Adrenal gland (tissue), 5 donors: ENCODE measurements at regions not wholly inside any gene's neighbourhood (a gene's known extent, or its start where the extent isn't known, plus 50 kb on each side); places are given as distances from the start of the nearest gene placed in this dataset.

Experiments
- POLR2A ChIP-seq, 2 donors: fragments of 450-650 bp; IDR thresholded peaks; one replicate each; pipeline ENCODE4 v1.6.1; 2017; ENCODE audit warnings: antibody characterized with exemption in 2 of 2, mild to moderate bottlenecking in 2 of 2, moderate library complexity in 1 of 2
- TF ChIP-seq, protein P1 (sequence below), 6 experiments: fragments of 450-650 bp in 4 of 6; fragments of 200-600 bp in 2 of 6; sonication (generic) in 1 of 6; IDR thresholded peaks; 1 replicate in 5 of 6; 2 replicates in 1 of 6; pipeline versions ENCODE4 v1.5.1 to v1.8.0; 2016 to 2021; ENCODE audit warnings: antibody characterized with exemption in 6 of 6, mild to moderate bottlenecking in 2 of 6, moderate library complexity in 1 of 6
- donor health status: DM: no; HTN: no; CAD: no.

DNA sequence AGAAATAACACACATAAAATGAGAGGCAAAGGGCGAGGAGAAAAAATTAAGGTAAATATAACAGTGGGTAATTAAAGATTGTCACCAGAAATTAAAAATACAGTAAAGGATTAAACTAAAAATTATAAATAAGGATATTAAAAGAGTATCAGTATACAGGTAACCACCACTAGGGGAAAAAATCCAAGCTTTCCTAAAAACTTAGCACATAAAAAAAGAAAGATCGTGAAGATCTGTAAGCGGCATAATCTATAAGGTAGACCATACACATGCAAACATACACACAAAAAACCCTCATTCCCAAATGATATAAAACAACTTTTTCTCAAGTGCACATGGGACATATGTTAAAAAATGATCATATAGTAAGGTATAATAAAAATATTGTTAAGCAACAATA is 577.3 kb upstream of the NUDT12 start:
- TF ChIP-seq, protein P1, sequence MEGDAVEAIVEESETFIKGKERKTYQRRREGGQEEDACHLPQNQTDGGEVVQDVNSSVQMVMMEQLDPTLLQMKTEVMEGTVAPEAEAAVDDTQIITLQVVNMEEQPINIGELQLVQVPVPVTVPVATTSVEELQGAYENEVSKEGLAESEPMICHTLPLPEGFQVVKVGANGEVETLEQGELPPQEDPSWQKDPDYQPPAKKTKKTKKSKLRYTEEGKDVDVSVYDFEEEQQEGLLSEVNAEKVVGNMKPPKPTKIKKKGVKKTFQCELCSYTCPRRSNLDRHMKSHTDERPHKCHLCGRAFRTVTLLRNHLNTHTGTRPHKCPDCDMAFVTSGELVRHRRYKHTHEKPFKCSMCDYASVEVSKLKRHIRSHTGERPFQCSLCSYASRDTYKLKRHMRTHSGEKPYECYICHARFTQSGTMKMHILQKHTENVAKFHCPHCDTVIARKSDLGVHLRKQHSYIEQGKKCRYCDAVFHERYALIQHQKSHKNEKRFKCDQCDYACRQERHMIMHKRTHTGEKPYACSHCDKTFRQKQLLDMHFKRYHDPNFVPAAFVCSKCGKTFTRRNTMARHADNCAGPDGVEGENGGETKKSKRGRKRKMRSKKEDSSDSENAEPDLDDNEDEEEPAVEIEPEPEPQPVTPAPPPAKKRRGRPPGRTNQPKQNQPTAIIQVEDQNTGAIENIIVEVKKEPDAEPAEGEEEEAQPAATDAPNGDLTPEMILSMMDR (IDR thresholded peaks at IDR 0.05) = peak in 1 of 6 experiments; percentile 8
- TF ChIP-seq POLR2A (IDR thresholded peaks at IDR 0.05) = no peak
